ENCODE measurements at regions not wholly inside any gene's neighbourhood (a gene's known extent, or its start where the extent isn't known, plus 50 kb on each side); places are given as distances from the start of the nearest gene placed in this dataset.
A peak's percentile ranks its signal among the peaks of the same experiment; 100 is the strongest.

DNA sequence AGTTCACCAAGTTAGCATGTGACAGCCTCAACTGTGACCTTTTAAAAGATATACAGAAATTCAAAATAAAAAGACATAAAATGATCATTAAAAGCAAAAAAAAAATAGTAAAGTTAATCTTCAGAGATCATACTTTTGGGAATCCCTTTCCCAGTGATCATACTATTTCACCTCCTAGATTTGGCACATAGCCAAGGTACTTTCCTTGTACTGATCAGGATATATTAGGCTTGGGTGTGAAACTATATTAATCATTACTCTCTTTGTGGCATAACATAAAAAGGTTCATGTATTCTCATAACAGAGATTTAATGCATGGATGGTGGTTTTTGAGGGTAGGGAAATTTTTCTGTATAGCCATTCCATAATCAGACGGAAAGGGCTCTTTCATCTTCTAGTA lies 109.6 kb upstream of the ZWINT start (continued):
- TF ChIP-seq, protein P1, sequence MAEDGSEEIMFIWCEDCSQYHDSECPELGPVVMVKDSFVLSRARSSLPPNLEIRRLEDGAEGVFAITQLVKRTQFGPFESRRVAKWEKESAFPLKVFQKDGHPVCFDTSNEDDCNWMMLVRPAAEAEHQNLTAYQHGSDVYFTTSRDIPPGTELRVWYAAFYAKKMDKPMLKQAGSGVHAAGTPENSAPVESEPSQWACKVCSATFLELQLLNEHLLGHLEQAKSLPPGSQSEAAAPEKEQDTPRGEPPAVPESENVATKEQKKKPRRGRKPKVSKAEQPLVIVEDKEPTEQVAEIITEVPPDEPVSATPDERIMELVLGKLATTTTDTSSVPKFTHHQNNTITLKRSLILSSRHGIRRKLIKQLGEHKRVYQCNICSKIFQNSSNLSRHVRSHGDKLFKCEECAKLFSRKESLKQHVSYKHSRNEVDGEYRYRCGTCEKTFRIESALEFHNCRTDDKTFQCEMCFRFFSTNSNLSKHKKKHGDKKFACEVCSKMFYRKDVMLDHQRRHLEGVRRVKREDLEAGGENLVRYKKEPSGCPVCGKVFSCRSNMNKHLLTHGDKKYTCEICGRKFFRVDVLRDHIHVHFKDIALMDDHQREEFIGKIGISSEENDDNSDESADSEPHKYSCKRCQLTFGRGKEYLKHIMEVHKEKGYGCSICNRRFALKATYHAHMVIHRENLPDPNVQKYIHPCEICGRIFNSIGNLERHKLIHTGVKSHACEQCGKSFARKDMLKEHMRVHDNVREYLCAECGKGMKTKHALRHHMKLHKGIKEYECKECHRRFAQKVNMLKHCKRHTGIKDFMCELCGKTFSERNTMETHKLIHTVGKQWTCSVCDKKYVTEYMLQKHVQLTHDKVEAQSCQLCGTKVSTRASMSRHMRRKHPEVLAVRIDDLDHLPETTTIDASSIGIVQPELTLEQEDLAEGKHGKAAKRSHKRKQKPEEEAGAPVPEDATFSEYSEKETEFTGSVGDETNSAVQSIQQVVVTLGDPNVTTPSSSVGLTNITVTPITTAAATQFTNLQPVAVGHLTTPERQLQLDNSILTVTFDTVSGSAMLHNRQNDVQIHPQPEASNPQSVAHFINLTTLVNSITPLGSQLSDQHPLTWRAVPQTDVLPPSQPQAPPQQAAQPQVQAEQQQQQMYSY (CRISPR knock-in tag; IDR thresholded peaks at IDR 0.05), result no peak
- TF ChIP-seq, protein P2, sequence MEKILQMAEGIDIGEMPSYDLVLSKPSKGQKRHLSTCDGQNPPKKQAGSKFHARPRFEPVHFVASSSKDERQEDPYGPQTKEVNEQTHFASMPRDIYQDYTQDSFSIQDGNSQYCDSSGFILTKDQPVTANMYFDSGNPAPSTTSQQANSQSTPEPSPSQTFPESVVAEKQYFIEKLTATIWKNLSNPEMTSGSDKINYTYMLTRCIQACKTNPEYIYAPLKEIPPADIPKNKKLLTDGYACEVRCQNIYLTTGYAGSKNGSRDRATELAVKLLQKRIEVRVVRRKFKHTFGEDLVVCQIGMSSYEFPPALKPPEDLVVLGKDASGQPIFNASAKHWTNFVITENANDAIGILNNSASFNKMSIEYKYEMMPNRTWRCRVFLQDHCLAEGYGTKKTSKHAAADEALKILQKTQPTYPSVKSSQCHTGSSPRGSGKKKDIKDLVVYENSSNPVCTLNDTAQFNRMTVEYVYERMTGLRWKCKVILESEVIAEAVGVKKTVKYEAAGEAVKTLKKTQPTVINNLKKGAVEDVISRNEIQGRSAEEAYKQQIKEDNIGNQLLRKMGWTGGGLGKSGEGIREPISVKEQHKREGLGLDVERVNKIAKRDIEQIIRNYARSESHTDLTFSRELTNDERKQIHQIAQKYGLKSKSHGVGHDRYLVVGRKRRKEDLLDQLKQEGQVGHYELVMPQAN (conservative IDR thresholded peaks at IDR 0.05), result no peak
- TF ChIP-seq PML (IDR thresholded peaks at IDR 0.05; ENCODE audit: low read length) (no peak), SREBF1 (IDR thresholded peaks at IDR 0.05; ENCODE audit: low read length) (no peak)

DNA sequence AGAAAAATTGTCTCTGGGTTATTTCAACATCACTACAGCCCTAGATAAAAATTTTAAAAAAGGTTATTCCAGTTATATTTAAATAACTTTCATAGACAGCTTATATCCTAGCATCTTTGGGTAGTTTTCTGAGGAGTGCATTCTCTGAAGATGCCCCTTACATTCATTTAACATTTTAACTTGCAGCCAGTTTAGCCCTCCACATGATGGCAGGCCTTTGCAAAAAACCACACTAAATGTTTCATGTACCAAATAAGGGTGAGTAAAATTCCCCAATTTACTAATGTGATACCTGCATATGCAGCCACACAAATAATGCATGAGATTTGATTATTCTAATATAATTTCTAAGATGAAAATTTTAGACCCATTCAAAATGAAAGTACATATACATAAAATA lies 108.4 kb upstream of the ZWINT start:
- ATAC-seq, result peak; percentile 78
- H3K79me2 ChIP-seq (ENCODE audit: control insufficient read depth, insufficient read depth, low read length), result no peaks in the 10 kb centered on the region
- no peak overlapping the region for H3K4me3 ChIP-seq
- intact Hi-C loops (cut with micrococcal nuclease; ENCODE audit: unreplicated experiment) (loop anchor here (1.0 kb wide), 1 partner anchor 355 kb away; no protein-coding TSS in a partner anchor), in situ Hi-C loops (cut with MboI) (no loop called here)
- H3K9me3 ChIP-seq (replicated peaks; ENCODE audit: control insufficient read depth, insufficient read depth, low read length), result no peaks in the 10 kb centered on the region
- no TSS peak for BruUV-seq (replicated peaks)
- POLR2A ChIA-PET, result no interaction called here
- H2AFZ ChIP-seq (ENCODE audit: control insufficient read depth, low read depth, low read length), result no peak overlapping the region
- FAIRE-seq, result no peak
- no peak overlapping the region for H3K9ac ChIP-seq (ENCODE audit: control insufficient read depth, insufficient read depth, low read length)
- SMC1A ChIA-PET (ENCODE audit: uncharacterized antibody, unreplicated experiment), result interaction anchor here (0.6 to 1.2 kb wide), 6 partner anchors 9 to 1188 kb away, joined by 3 to 4 read pairs (median 3); no protein-coding TSS in a partner anchor
- no peak overlapping the region for H3K27ac ChIP-seq (ENCODE audit: control insufficient read depth, insufficient read depth)
- RAD21 ChIA-PET (ENCODE audit: unreplicated experiment), result interaction anchor here (1.1 to 2.7 kb wide), 3 partner anchors 14 to 860 kb away, joined by 3 to 15 read pairs (median 5); no protein-coding TSS in a partner anchor
- H3K27me3 ChIP-seq (replicated peaks in 1 of 2; ENCODE audit: control insufficient read depth in 2 of 2, insufficient read depth in 2 of 2, low read length in 1 of 2), result no peaks in the 10 kb centered on the region
- H3K4me2 ChIP-seq (ENCODE audit: control insufficient read depth, insufficient read depth), result no peak overlapping the region
- no peak for DNase-seq (ENCODE audit: low read depth, low spot score)
- H3K36me3 ChIP-seq (ENCODE audit: control insufficient read depth in 2 of 2, insufficient read depth in 2 of 2, low read length in 1 of 2), result no peaks in the 10 kb centered on the region
- CTCF ChIA-PET, result interaction anchor here (0.7 to 2.7 kb wide), 6 partner anchors 8 to 1189 kb away, joined by 3 to 17 read pairs (median 4); no protein-coding TSS in a partner anchor
- H3K4me1 ChIP-seq (ENCODE audit: control insufficient read depth, insufficient read depth, low read length), result no peaks in the 10 kb centered on the region
- no peaks in the 10 kb centered on the region for H4K20me1 ChIP-seq (ENCODE audit: control insufficient read depth, insufficient read depth)
- TF ChIP-seq RAD21 (IDR thresholded peaks at IDR 0.05; ENCODE audit: insufficient read depth, low read depth, low read length) (peak; percentile 62), ZNF207 (IDR thresholded peaks at IDR 0.05; ENCODE audit: borderline replicate concordance) (no peak), STAT3 (IDR thresholded peaks at IDR 0.05; ENCODE audit: low read depth, low read length) (no peak), KDM1A (IDR thresholded peaks at IDR 0.05; ENCODE audit: borderline replicate concordance) (no peak), NFYA (IDR thresholded peaks at IDR 0.05; ENCODE audit: borderline replicate concordance, low read depth, low read length) (no peak), SMC3 (IDR thresholded peaks at IDR 0.05; ENCODE audit: borderline replicate concordance, low read length) (peak; percentile 34; the same call in 1 of the 2 replicates)
- TF ChIP-seq, protein P3, sequence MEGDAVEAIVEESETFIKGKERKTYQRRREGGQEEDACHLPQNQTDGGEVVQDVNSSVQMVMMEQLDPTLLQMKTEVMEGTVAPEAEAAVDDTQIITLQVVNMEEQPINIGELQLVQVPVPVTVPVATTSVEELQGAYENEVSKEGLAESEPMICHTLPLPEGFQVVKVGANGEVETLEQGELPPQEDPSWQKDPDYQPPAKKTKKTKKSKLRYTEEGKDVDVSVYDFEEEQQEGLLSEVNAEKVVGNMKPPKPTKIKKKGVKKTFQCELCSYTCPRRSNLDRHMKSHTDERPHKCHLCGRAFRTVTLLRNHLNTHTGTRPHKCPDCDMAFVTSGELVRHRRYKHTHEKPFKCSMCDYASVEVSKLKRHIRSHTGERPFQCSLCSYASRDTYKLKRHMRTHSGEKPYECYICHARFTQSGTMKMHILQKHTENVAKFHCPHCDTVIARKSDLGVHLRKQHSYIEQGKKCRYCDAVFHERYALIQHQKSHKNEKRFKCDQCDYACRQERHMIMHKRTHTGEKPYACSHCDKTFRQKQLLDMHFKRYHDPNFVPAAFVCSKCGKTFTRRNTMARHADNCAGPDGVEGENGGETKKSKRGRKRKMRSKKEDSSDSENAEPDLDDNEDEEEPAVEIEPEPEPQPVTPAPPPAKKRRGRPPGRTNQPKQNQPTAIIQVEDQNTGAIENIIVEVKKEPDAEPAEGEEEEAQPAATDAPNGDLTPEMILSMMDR (IDR thresholded peaks at IDR 0.05 in 2 of 3, conservative IDR thresholded peaks at IDR 0.05 in 1 of 3; ENCODE audit: control insufficient read depth in 2 of 3, extremely low read depth in 1 of 3, insufficient read depth in 1 of 3, low read depth in 3 of 3, low read length in 3 of 3), result peak in 2 of 3 experiments; percentile 8 to 44; a peak in 2 of 6 replicates

All from GM12878 (cell line).